PC-9 (cell line): ENCODE measurements at regions not wholly inside any gene's neighbourhood (a gene's known extent, or its start where the extent isn't known, plus 50 kb on each side); places are given as distances from the start of the nearest gene placed in this dataset.

Source experiments
- EZH2 ChIP-seq: fragments of 200-600 bp; sonication (generic); IDR thresholded peaks from 2 replicates; pipeline ENCODE4 v1.8.0; 2017; ENCODE audit warnings: antibody characterized with exemption, low read depth
- TF ChIP-seq, protein P1 (sequence below): fragments of 200-600 bp; sonication (generic); conservative IDR thresholded peaks from 2 replicates; pipeline ENCODE4 v1.6.1; 2017; ENCODE audit warnings: mixed run types, antibody characterized with exemption, mild to moderate bottlenecking, moderate library complexity

GRCh38 chr11:116376054-116376453 is 396.7 kb downstream of the BUD13 start:
- TF ChIP-seq, protein P1, sequence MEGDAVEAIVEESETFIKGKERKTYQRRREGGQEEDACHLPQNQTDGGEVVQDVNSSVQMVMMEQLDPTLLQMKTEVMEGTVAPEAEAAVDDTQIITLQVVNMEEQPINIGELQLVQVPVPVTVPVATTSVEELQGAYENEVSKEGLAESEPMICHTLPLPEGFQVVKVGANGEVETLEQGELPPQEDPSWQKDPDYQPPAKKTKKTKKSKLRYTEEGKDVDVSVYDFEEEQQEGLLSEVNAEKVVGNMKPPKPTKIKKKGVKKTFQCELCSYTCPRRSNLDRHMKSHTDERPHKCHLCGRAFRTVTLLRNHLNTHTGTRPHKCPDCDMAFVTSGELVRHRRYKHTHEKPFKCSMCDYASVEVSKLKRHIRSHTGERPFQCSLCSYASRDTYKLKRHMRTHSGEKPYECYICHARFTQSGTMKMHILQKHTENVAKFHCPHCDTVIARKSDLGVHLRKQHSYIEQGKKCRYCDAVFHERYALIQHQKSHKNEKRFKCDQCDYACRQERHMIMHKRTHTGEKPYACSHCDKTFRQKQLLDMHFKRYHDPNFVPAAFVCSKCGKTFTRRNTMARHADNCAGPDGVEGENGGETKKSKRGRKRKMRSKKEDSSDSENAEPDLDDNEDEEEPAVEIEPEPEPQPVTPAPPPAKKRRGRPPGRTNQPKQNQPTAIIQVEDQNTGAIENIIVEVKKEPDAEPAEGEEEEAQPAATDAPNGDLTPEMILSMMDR = no peak
- no peak for TF ChIP-seq EZH2
